ENCODE measurements at regions not wholly inside any gene's neighbourhood (a gene's known extent, or its start where the extent isn't known, plus 50 kb on each side); places are given as distances from the start of the nearest gene placed in this dataset.

GRCh38 chr1:238675221-238675620 is 711.1 kb upstream of the CHRM3 start:
- TF ChIP-seq KAT7 (CRISPR knock-in tag; IDR thresholded peaks at IDR 0.05; ENCODE audit: borderline replicate concordance), result no peak
- no peak for TF ChIP-seq ARID4A (CRISPR knock-in tag; IDR thresholded peaks at IDR 0.05; ENCODE audit: borderline replicate concordance)
- TF ChIP-seq ZBTB7A (CRISPR knock-in tag; IDR thresholded peaks at IDR 0.05), result no peak
